Muscle layer of duodenum (tissue), 2 donors: ENCODE measurements at regions not wholly inside any gene's neighbourhood (a gene's known extent, or its start where the extent isn't known, plus 50 kb on each side); places are given as distances from the start of the nearest gene placed in this dataset.

Source experiments
- H3K27ac ChIP-seq: one replicate; pipeline ENCODE4 v1.7.0; 2013; ENCODE audit warnings: mild to moderate bottlenecking, low read length
- H3K27me3 ChIP-seq: one replicate; pipeline ENCODE4 v1.7.0; 2013; ENCODE audit warnings: low read depth, mild to moderate bottlenecking, control low read depth, low read length
- H3K36me3 ChIP-seq, 2 donors: one replicate each; pipeline ENCODE4 v1.7.0; 2013; ENCODE audit warnings: low read length in 2 of 2, control low read depth in 1 of 2, mild to moderate bottlenecking in 1 of 2; ENCODE audit not compliant: insufficient read depth in 2 of 2, control insufficient read depth in 1 of 2
- H3K4me1 ChIP-seq, 2 donors: one replicate each; pipeline ENCODE4 v1.7.0; 2013; ENCODE audit warnings: low read length in 2 of 2, mild to moderate bottlenecking in 2 of 2, control low read depth in 1 of 2, moderate library complexity in 1 of 2; ENCODE audit not compliant: insufficient read depth in 2 of 2, control insufficient read depth in 1 of 2
- H3K4me3 ChIP-seq, 2 donors: one replicate each; pipeline ENCODE4 v1.7.0; 2013; ENCODE audit warnings: low read length in 2 of 2, low read depth in 1 of 2, mild to moderate bottlenecking in 1 of 2
- H3K9me3 ChIP-seq, 2 donors: one replicate each; pipeline ENCODE4 v1.7.0; 2013; ENCODE audit warnings: low read length in 2 of 2, control low read depth in 1 of 2, mild to moderate bottlenecking in 1 of 2; ENCODE audit not compliant: control insufficient read depth in 1 of 2
- donor health status: healthy.

DNA sequence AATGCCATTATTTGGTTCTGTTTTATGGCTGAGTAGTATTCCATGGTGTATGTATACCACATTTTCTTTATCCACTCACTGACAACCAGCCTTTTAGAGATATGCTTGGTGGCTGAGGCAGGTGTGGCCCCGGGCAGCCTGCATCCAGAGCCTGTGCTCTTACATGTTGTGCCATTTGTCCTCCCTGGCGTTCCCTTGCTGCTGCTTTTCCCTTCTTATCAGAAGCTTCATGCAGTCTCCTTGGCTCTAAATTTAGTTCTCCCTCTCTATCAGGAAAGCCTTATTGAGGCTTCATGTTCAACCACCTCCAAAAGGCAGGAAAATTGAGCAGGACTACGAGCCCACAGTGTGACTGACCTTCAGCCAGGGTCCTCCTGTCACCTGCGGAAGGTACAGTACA, 131.7 kb upstream of the ITGA6 start:
- H3K27ac ChIP-seq, result no peak overlapping the region
- H3K4me3 ChIP-seq, result no peak overlapping the region
- no peaks in the 10 kb centered on the region for H3K27me3 ChIP-seq
- H3K4me1 ChIP-seq, result no peaks in the 10 kb centered on the region
- H3K9me3 ChIP-seq, result peaks cover 0 to 4% of the 10 kb centered on the region in 2 donors
- H3K36me3 ChIP-seq, result no peaks in the 10 kb centered on the region

DNA sequence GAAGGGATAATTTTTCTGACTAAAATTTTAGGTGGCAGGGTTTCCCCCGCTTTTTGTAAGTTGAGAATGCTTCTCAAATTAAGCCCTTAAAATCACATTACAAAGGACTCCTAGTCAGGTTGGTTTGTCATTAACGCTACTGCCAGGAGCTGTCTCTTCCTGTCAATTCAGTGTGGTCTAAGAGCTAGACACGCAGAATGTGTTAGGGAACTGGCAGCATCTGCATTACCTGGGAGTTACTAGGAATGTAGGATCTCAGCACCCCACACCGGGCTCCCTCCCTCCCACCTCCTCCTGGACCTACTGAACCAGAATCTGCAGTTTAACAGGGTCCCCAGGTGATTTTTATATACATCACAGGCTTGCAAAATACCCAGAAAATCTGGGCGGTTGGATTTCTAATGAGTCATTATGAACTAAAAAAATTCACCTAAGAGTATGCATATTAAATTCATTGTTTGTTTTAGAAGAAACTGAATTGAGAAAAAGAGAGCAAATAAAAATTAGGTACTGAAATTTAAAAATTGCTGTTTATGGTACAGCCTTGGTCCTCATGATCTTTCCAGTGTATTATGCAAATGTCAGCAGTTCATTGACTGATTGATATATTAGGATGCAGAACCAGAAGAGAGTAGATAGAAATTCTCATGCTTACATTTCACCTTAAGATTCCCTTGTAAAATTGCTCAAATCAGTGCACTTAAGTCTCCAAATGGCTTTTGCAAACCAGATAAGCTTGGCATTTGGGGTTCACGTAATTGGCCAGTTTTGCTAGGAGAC, 130.9 kb upstream of the ITGA6 start:
- H3K4me3 ChIP-seq, result no peak overlapping the region
- H3K9me3 ChIP-seq, result peaks cover 0 to 7% of the 10 kb centered on the region in 2 donors
- no peaks in the 10 kb centered on the region for H3K27me3 ChIP-seq
- H3K27ac ChIP-seq, result no peak overlapping the region
- H3K36me3 ChIP-seq, result no peaks in the 10 kb centered on the region
- H3K4me1 ChIP-seq, result no peaks in the 10 kb centered on the region

DNA sequence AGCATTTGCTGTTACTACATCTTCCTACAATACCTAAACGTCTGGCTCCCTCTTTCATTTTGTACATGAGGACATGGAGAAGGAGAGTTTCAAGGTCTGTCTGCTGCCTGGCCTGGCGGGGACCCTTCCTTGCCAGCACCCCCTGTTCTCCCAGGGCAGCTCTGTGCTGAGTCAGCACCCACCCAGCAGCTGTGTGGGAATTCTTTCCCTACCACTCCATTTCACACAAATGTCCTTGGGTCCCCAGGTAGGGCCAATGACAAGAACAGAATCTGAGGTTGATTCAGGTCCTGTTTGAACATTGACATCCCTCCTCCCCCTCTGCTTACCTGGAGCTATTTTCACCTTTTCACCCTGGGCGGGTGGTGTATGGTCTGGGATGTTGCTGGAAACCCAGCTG, 129.9 kb upstream of the ITGA6 start:
- Histone ChIP-seq H3K36me3 (no peaks in the 10 kb centered on the region), H3K9me3 (peaks cover 0 to 7% of the 10 kb centered on the region in 2 donors), H3K27me3 (no peaks in the 10 kb centered on the region), H3K4me3 (no peak overlapping the region), H3K4me1 (no peaks in the 10 kb centered on the region), H3K27ac (no peak overlapping the region)

DNA sequence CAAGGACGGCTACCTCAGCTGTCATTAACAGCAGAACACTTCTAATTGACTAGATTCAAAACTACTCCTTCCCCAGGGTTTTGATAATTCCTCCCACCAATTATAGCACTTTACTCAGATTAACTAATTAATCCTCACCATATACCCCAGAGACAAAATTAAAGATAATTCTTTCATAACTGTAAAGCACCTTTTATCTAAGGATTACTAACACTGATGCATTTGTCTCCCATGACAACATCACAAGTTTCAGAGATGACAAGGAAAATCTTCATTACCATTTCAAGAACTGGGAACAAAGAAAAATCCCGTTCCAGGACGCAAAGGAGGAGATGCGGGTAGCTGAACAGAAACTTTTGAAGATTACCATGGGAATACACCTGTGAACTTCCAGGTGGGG, 129.4 kb upstream of the ITGA6 start:
- H3K4me1 ChIP-seq, result no peaks in the 10 kb centered on the region
- H3K9me3 ChIP-seq, result peaks cover 0 to 7% of the 10 kb centered on the region in 2 donors
- no peak overlapping the region for H3K4me3 ChIP-seq
- H3K27ac ChIP-seq, result no peak overlapping the region
- H3K36me3 ChIP-seq, result no peaks in the 10 kb centered on the region
- H3K27me3 ChIP-seq, result no peaks in the 10 kb centered on the region

DNA sequence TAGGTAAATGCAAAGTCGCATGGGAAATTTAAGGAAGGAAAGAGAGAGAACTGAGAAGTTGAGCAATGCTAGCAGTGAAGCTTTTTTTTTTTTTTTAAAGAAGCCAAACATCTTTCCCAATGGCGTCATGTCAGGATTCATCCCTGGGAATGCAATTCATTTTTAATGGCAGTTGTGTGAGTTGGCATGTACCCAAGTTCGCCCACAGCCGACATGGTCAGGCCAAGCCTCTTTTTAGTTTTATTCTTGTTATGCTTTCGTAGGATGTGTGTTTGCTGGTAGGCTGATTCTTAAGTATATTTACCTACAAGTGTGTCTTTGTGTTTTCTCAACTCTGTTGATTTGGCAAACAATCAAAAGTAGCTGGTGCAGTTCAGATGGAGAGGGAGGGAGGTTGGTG, 127.6 kb upstream of the ITGA6 start:
- H3K4me3 ChIP-seq, result no peak overlapping the region
- no peak overlapping the region for H3K27ac ChIP-seq

DNA sequence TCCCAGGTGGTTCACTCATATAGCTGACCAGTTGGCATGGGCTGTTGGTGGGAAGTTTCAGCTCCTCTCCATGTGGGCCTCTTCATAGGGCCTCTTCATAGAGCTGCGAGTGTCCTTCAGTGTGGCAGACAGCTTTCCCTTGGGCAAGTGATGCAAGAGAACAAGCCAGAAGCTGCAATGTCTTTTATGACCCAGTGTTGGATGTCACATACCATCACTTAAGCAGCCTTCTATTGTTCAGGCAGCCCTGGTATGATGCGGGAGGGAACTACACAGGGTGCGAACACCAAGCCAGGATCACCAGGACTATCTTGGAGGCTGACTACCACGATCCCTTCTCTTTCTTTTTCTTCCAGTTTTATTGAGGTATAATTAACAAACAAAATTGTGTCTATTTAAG, 126.5 kb upstream of the ITGA6 start:
- Histone ChIP-seq H3K36me3 (no peaks in the 10 kb centered on the region), H3K27me3 (no peaks in the 10 kb centered on the region), H3K4me1 (no peaks in the 10 kb centered on the region), H3K9me3 (peaks cover 0 to 7% of the 10 kb centered on the region in 2 donors), H3K27ac (no peak overlapping the region), H3K4me3 (no peak overlapping the region)

More for the DNA sequence above, 127.6 kb upstream of the ITGA6 start:
- Histone ChIP-seq H3K27me3 (no peaks in the 10 kb centered on the region), H3K9me3 (peaks cover 0 to 7% of the 10 kb centered on the region in 2 donors), H3K4me1 (no peaks in the 10 kb centered on the region), H3K36me3 (no peaks in the 10 kb centered on the region)

DNA sequence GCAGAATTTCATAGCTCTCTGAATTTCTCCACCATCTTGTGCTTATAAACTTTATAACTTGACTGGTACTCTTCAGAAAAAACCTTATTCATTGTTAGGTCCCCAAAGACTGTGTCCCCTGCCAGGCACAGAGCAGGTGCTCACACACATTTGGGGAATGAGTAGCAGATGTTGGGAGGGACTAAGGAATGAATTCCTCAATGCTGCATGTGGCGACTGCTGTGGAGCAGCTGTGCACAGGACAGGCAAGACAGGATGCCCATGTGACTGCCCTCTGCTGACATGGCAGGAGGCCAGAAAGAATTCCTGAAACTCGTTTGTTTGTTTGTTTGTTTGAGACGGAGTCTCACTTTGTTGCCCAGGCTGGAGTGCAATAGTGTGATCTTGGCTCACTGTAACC, 122.3 kb upstream of the ITGA6 start:
- no peak overlapping the region for H3K27ac ChIP-seq
- no peak overlapping the region for H3K4me3 ChIP-seq
- H3K27me3 ChIP-seq, result no peaks in the 10 kb centered on the region
- peaks cover 0 to 7% of the 10 kb centered on the region in 2 donors for H3K9me3 ChIP-seq
- H3K4me1 ChIP-seq, result no peaks in the 10 kb centered on the region
- no peaks in the 10 kb centered on the region for H3K36me3 ChIP-seq

DNA sequence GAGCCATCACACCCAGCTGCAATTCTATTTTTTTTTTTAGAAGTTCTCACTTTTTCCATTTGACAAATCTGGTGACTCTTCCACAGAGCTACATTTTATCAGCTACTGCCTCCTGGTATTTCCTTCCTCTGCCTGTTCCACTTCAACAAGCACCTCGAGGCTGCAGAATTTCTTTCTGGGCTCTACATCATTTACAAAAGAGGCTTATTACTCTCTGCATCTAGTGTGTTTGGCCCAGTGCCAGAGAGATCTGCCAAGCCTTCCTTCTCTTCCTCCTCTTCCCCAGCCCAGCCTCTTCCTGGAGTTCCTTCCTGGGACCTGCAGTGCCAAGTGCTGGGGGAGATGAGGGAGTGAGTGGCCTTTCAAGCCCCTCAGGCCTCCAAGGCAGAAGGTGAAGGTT, 119.6 kb upstream of the ITGA6 start:
- no peaks in the 10 kb centered on the region for H3K9me3 ChIP-seq
- H3K4me3 ChIP-seq, result no peak overlapping the region
- no peaks in the 10 kb centered on the region for H3K36me3 ChIP-seq
- no peak overlapping the region for H3K27ac ChIP-seq
- H3K4me1 ChIP-seq, result no peaks in the 10 kb centered on the region
- no peaks in the 10 kb centered on the region for H3K27me3 ChIP-seq

DNA sequence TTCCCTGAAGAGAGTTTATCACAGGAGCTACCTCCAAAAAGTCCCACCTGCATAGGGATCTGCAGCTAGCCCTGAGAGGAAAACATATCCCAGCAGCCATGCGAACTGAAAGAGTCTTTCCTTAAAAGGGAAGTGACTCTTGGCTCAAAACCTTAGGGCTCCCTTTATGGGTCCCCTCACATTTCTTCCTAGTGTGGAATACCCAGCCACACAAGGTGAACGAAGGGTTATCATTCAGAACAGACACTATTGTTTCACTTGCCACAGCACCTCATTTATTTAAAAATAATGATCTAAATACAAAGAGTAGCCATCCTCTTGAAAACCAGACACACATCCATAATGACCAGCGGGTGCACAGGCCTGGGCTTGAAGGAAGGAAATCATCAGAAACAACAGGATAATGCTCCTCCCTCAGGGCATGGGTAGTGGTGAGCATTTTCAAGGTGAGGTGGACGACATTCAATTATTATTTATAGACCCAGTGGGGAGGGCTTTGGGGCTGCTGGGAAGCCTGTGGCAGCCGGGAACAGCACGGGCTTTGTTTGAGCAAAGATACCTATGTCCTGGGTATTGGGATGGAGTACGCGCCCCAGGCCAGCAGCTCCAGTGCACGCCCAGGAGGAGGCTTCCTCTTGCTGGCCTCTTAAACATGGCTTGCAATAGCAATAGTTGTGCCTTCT, 119.0 kb upstream of the ITGA6 start:
- Histone ChIP-seq H3K27ac (no peak overlapping the region), H3K36me3 (no peaks in the 10 kb centered on the region), H3K27me3 (no peaks in the 10 kb centered on the region), H3K4me3 (no peak overlapping the region), H3K4me1 (no peaks in the 10 kb centered on the region), H3K9me3 (no peaks in the 10 kb centered on the region)

DNA sequence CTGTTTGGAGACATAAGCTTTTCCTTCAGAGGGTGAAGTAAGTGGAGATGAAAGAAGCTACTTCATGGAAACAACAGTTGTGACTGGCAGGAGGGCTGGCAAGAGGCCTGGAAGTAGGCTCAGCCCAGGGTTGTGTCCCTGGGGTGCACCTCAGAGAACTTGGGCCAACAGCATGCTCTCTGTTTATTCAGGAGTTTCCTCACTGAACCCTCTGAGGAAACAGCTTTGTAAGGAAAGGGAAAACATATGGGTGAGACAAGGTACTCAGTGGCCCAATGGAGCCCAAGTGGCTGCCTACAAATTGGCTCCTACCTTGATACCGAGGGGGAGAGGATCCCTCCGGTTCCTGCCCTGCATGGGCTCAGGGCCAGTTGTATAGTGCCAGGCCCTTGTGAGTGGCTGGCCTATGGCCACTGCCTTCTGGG, 115.5 kb upstream of the ITGA6 start:
- H3K4me3 ChIP-seq, result no peak overlapping the region
- H3K27me3 ChIP-seq, result no peaks in the 10 kb centered on the region
- H3K4me1 ChIP-seq, result no peaks in the 10 kb centered on the region
- no peaks in the 10 kb centered on the region for H3K36me3 ChIP-seq
- H3K27ac ChIP-seq, result no peak overlapping the region
- H3K9me3 ChIP-seq, result no peaks in the 10 kb centered on the region

DNA sequence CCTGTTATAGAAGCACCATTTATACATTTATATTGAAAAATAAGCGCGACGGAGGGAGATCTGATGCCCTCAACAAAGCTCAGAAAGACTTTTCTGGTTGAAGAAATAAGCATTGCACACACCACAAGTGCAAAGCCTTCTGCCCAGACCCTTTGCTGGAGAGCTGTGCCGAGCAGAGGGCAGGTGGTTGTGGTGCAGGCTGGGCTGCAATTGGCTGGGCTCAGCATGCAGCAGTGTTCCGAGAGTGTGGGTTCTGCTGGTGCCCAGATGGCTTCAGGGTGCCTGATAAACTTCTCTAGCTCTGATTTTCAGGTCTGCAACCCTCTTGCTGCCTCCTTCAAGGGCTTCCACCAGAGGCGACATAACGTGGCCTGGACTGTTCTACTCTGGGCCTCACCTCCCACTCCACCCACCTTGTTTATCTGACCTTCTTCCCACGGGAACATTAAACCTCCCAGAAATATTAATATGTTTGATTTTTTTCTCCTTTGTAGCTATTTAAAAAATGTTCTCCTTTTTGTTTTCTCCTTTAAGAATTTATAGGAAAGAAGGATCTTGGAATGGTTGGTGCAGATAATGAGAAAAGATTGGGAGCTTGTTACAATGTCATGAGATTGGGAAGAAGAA, 113.6 kb upstream of the ITGA6 start:
- H3K36me3 ChIP-seq, result no peaks in the 10 kb centered on the region
- no peaks in the 10 kb centered on the region for H3K27me3 ChIP-seq
- H3K4me1 ChIP-seq, result no peaks in the 10 kb centered on the region
- H3K27ac ChIP-seq, result no peak overlapping the region
- H3K4me3 ChIP-seq, result no peak overlapping the region
- no peaks in the 10 kb centered on the region for H3K9me3 ChIP-seq
